ENCODE measurements at regions not wholly inside any gene's neighbourhood (a gene's known extent, or its start where the extent isn't known, plus 50 kb on each side); places are given as distances from the start of the nearest gene placed in this dataset.

DNA sequence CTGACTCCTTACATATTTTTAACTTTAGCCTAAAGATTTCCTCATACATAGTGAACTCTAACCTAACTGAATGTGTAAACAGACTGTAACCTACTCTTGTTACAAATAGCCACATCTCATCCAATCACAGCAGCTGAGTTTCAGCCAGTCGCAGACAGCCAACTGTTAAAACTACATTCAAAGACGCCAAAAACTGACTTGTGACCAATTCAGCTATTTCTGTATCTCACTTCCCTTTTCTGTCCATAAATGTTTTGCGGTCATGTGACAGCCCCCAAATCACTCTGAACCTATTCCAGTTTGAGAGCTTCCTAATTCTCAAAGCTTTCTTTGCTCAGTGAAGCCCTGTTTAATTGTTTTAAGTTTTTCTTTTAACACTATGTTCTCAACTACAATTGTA lies 2731.9 kb downstream of the ARAP2 start:
- no peak for ATAC-seq (ENCODE audit: low FRiP score in 2 of 2)
- TF ChIP-seq, protein P1, sequence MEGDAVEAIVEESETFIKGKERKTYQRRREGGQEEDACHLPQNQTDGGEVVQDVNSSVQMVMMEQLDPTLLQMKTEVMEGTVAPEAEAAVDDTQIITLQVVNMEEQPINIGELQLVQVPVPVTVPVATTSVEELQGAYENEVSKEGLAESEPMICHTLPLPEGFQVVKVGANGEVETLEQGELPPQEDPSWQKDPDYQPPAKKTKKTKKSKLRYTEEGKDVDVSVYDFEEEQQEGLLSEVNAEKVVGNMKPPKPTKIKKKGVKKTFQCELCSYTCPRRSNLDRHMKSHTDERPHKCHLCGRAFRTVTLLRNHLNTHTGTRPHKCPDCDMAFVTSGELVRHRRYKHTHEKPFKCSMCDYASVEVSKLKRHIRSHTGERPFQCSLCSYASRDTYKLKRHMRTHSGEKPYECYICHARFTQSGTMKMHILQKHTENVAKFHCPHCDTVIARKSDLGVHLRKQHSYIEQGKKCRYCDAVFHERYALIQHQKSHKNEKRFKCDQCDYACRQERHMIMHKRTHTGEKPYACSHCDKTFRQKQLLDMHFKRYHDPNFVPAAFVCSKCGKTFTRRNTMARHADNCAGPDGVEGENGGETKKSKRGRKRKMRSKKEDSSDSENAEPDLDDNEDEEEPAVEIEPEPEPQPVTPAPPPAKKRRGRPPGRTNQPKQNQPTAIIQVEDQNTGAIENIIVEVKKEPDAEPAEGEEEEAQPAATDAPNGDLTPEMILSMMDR (IDR thresholded peaks at IDR 0.05) = no peak
- TF ChIP-seq POLR2AphosphoS5 (IDR thresholded peaks at IDR 0.05) (no peak), POLR2A (IDR thresholded peaks at IDR 0.05) (no peak), EP300 (IDR thresholded peaks at IDR 0.05) (no peak)
- Histone ChIP-seq H3K36me3 (no peaks in the 10 kb centered on the region), H3K4me3 (no peak overlapping the region), H3K9me3 (peaks cover 0 to 10% (median 4%) of the 10 kb centered on the region in 4 donors), H3K4me1 (no peaks in the 10 kb centered on the region), H3K27ac (no peak overlapping the region), H3K27me3 (no peaks in the 10 kb centered on the region)
- 63 to 64% methylated on average over 3 of the region's 3 CpGs for WGBS, 2 donors
- no peak for DNase-seq

DNA sequence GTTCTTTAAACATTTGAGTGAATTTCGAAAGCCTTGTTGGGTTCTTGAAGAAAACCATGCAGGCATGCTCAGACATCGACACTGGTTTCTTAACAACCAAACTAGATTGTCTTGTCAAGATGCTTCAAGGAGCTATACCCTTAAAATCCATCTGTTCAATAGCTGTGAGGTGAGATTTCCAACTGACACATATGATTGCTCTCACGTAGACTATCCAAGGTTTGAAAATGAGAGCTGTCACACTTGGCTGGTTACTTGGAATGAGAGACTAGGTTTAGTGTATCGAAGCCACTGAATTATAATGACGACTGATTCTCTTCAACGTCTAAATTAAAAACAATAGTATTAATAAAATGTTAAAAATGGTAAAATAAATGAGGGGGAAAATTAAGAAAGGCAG lies 2725.5 kb downstream of the ARAP2 start:
- Histone ChIP-seq H3K4me1 (no peaks in the 10 kb centered on the region), H3K4me3 (no peak overlapping the region), H3K9me3 (peaks cover 0 to 10% (median 4%) of the 10 kb centered on the region in 4 donors), H3K36me3 (no peaks in the 10 kb centered on the region), H3K27me3 (no peaks in the 10 kb centered on the region), H3K27ac (no peak overlapping the region)
- no peak for DNase-seq
- no peak for ATAC-seq (ENCODE audit: low FRiP score in 2 of 2)
- WGBS, 2 donors = 81 to 85% methylated on average over 6 of the region's 6 CpGs
- TF ChIP-seq, protein P1 (IDR thresholded peaks at IDR 0.05) = no peak
- TF ChIP-seq EP300 (IDR thresholded peaks at IDR 0.05) = no peak
- no peak for TF ChIP-seq POLR2AphosphoS5 (IDR thresholded peaks at IDR 0.05)
- TF ChIP-seq POLR2A (IDR thresholded peaks at IDR 0.05) = no peak

DNA sequence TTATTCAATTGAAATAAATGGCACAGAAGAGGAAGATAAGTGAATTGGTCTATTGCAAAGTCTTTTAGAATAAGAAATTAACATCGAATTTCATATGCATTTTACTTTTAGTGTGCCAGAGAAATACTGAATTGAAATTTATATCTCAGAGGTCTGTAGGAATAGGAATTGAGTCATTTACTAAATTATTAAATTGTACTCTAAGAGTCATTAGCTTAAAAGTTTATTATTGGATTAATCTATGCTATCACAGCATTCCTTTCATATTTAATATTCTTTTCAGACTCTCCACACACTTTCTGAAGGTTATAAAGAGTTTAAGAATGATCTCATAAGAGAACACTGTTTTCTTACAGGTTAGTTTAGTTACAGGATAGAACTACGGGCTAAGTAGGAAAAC lies 2711.5 kb downstream of the ARAP2 start:
- no peak for TF ChIP-seq POLR2AphosphoS5 (IDR thresholded peaks at IDR 0.05)
- no peak for TF ChIP-seq EP300 (IDR thresholded peaks at IDR 0.05)
- no peak for TF ChIP-seq POLR2A (IDR thresholded peaks at IDR 0.05)
- TF ChIP-seq, protein P1 (IDR thresholded peaks at IDR 0.05) = no peak
- ATAC-seq (ENCODE audit: low FRiP score in 2 of 2) (no peak), DNase-seq (no peak)
- H3K36me3 ChIP-seq = no peaks in the 10 kb centered on the region
- H3K27ac ChIP-seq = no peak overlapping the region
- 61 to 70% methylated on average over 2 of the region's 2 CpGs for WGBS, 2 donors
- no peaks in the 10 kb centered on the region for H3K9me3 ChIP-seq
- no peak overlapping the region for H3K4me3 ChIP-seq
- no peaks in the 10 kb centered on the region for H3K27me3 ChIP-seq
- no peaks in the 10 kb centered on the region for H3K4me1 ChIP-seq

DNA sequence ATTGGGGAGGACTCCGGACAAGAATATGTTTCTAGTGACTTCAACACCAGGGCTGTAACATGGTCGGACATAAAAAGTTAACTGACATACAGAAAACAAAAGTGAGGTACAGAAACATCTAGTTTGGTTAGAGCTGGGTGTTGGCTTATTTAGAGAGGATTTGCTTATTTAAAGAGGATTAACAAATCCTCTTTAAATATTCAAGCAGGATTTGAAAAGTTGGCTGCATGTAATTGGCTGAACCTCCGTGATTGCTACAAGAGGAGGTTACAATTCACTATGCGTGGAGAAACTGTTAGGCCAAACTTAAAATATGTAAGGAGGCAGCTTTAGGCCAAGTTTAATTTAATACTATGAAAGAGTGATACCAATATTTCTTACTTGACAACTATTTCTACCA lies 2707.4 kb downstream of the ARAP2 start:
- no peaks in the 10 kb centered on the region for H3K36me3 ChIP-seq
- DNase-seq (no peak), ATAC-seq (ENCODE audit: low FRiP score in 2 of 2) (no peak)
- WGBS, 2 donors = 82 to 87% methylated on average over 4 of the region's 4 CpGs
- no peaks in the 10 kb centered on the region for H3K9me3 ChIP-seq
- no peak overlapping the region for H3K27ac ChIP-seq
- TF ChIP-seq EP300 (IDR thresholded peaks at IDR 0.05) = no peak
- TF ChIP-seq POLR2AphosphoS5 (IDR thresholded peaks at IDR 0.05) = no peak
- TF ChIP-seq, protein P1 (IDR thresholded peaks at IDR 0.05) = no peak
- TF ChIP-seq POLR2A (IDR thresholded peaks at IDR 0.05) = no peak
- no peaks in the 10 kb centered on the region for H3K27me3 ChIP-seq
- no peak overlapping the region for H3K4me3 ChIP-seq
- H3K4me1 ChIP-seq = no peaks in the 10 kb centered on the region

DNA sequence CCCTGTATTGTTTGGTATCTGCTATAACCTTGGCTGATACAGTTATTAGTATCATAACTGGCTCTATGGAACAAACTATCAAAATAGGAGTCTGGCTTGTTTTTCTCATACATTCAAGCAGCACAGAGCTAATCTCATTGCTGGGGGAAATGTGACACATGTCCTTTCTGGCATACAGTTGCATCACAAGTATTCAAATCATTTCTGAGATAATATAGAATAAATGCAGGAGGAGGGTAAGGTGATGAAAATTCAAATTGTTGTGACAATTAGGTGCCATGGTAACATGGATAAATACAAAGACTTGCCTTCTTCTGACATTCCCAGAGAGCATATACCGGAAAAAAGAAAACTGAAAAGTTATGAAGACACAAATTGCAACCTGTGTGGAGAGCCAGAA lies 2706.8 kb downstream of the ARAP2 start:
- no peak for DNase-seq

More for the DNA sequence above, 2706.8 kb downstream of the ARAP2 start:
- H3K36me3 ChIP-seq = no peaks in the 10 kb centered on the region
- ATAC-seq (ENCODE audit: low FRiP score in 2 of 2) = no peak
- no peak overlapping the region for H3K4me3 ChIP-seq
- WGBS, 2 donors = 67 to 83% methylated on average over 1 of the region's 1 CpG
- H3K27me3 ChIP-seq = no peaks in the 10 kb centered on the region
- no peak for TF ChIP-seq POLR2AphosphoS5 (IDR thresholded peaks at IDR 0.05)
- TF ChIP-seq, protein P1 (IDR thresholded peaks at IDR 0.05) = no peak
- no peak overlapping the region for H3K27ac ChIP-seq
- H3K9me3 ChIP-seq = no peaks in the 10 kb centered on the region
- H3K4me1 ChIP-seq = no peaks in the 10 kb centered on the region
